Esophagus (tissue), 2 donors: ENCODE measurements at regions not wholly inside any gene's neighbourhood (a gene's known extent, or its start where the extent isn't known, plus 50 kb on each side); places are given as distances from the start of the nearest gene placed in this dataset.

Experiments
- H3K27ac ChIP-seq, 2 donors: one replicate each; pipeline ENCODE4 v1.5.1; 2013; ENCODE audit warnings: low read depth in 2 of 2, mild to moderate bottlenecking in 2 of 2, inconsistent platforms in 1 of 2, low read length in 1 of 2, moderate library complexity in 1 of 2
- H3K27me3 ChIP-seq, 2 donors: one replicate each; pipeline ENCODE4 v1.6.1; 2013; ENCODE audit warnings: low read length in 2 of 2, control low read depth in 1 of 2, mild to moderate bottlenecking in 1 of 2; ENCODE audit not compliant: insufficient read depth in 2 of 2, control insufficient read depth in 1 of 2
- H3K36me3 ChIP-seq, 2 donors: one replicate each; pipeline ENCODE4 v1.6.1; 2013; ENCODE audit warnings: low read length in 1 of 2; ENCODE audit not compliant: control insufficient read depth in 2 of 2, insufficient read depth in 2 of 2
- H3K4me1 ChIP-seq, 2 donors: one replicate each; pipeline ENCODE4 v1.6.1; 2013; ENCODE audit warnings: low read length in 1 of 2; ENCODE audit not compliant: control insufficient read depth in 2 of 2, insufficient read depth in 2 of 2
- H3K4me3 ChIP-seq, 2 donors: one replicate each; pipeline ENCODE4 v1.5.1; 2013; ENCODE audit warnings: low read length in 2 of 2, mild to moderate bottlenecking in 2 of 2, low read depth in 1 of 2, moderate library complexity in 1 of 2
- H3K9me3 ChIP-seq, 2 donors: one replicate each; pipeline ENCODE4 v1.6.1; 2013; ENCODE audit warnings: mild to moderate bottlenecking in 2 of 2, low read depth in 1 of 2, low read length in 1 of 2, moderate library complexity in 1 of 2; ENCODE audit not compliant: control insufficient read depth in 2 of 2, insufficient read depth in 1 of 2
- WGBS, 2 donors: extraction: QIAGEN DNeasy Blood & Tissue Kit; methylation state at CpG; one replicate each; pipeline ENCODE4 v1.1.7; 2013; 5-methylcytosine and 5-hydroxymethylcytosine counted together
- donor health status: healthy with polysubstance abuse.
- donor health status: Bipolar disorder and iron deficiency.

- Histone ChIP-seq H3K4me3 (no peak overlapping the region), H3K27ac (no peak overlapping the region), H3K4me1 (peaks cover 0 to 3% of the 10 kb centered on the region in 2 donors), H3K27me3 (no peaks in the 10 kb centered on the region), H3K36me3 (no peaks in the 10 kb centered on the region), H3K9me3 (no peaks in the 10 kb centered on the region)
- WGBS, 2 donors: 64 to 68% methylated on average over 6 of the region's 6 CpGs
These were observed 291.8 kb upstream of the USP24 start for GRCh38 chr1:55506740-55507577.

GRCh38 chr1:55505326-55505725 is 290.2 kb upstream of the USP24 start:
- Histone ChIP-seq H3K27ac (no peak overlapping the region), H3K27me3 (no peaks in the 10 kb centered on the region), H3K4me1 (peaks cover 0 to 3% of the 10 kb centered on the region in 2 donors), H3K36me3 (no peaks in the 10 kb centered on the region), H3K9me3 (no peaks in the 10 kb centered on the region), H3K4me3 (no peak overlapping the region)

GRCh38 chr1:55504306-55504731 is 289.2 kb upstream of the USP24 start:
- WGBS, 2 donors: 46 to 58% methylated on average over 4 of the region's 4 CpGs
- no peak overlapping the region for H3K27ac ChIP-seq

GRCh38 chr1:55503663-55504305 is 288.6 kb upstream of the USP24 start:
- Histone ChIP-seq H3K36me3 (no peaks in the 10 kb centered on the region), H3K4me3 (no peak overlapping the region), H3K27me3 (no peaks in the 10 kb centered on the region), H3K9me3 (no peaks in the 10 kb centered on the region), H3K4me1 (peaks cover 0 to 3% of the 10 kb centered on the region in 2 donors), H3K27ac (peak overlapping the region in 1 of 2 donors; percentile 6)
- 45 to 60% methylated on average over 2 of the region's 2 CpGs for WGBS, 2 donors

More at GRCh38 chr1:55504306-55504731, 289.2 kb upstream of the USP24 start:
- Histone ChIP-seq H3K4me3 (no peak overlapping the region), H3K9me3 (no peaks in the 10 kb centered on the region), H3K4me1 (peaks cover 0 to 3% of the 10 kb centered on the region in 2 donors), H3K36me3 (no peaks in the 10 kb centered on the region), H3K27me3 (no peaks in the 10 kb centered on the region)

- Histone ChIP-seq H3K27me3 (no peaks in the 10 kb centered on the region), H3K4me3 (no peak overlapping the region), H3K36me3 (no peaks in the 10 kb centered on the region), H3K9me3 (no peaks in the 10 kb centered on the region), H3K4me1 (no peaks in the 10 kb centered on the region), H3K27ac (no peak overlapping the region)
- WGBS, 2 donors: 96 to 97% methylated on average over 6 of the region's 6 CpGs
These were observed 285.4 kb upstream of the USP24 start for GRCh38 chr1:55500601-55501000.

- Histone ChIP-seq H3K4me1 (no peaks in the 10 kb centered on the region), H3K9me3 (no peaks in the 10 kb centered on the region), H3K36me3 (no peaks in the 10 kb centered on the region), H3K27ac (no peak overlapping the region), H3K4me3 (no peak overlapping the region), H3K27me3 (no peaks in the 10 kb centered on the region)
- WGBS, 2 donors: 71 to 79% methylated on average over 1 of the region's 1 CpG
These were observed 275.4 kb upstream of the USP24 start for GRCh38 chr1:55490547-55490946.

- Histone ChIP-seq H3K4me1 (no peaks in the 10 kb centered on the region), H3K27me3 (no peaks in the 10 kb centered on the region), H3K27ac (no peak overlapping the region), H3K36me3 (no peaks in the 10 kb centered on the region), H3K9me3 (no peaks in the 10 kb centered on the region), H3K4me3 (no peak overlapping the region)
- 94 to 96% methylated on average over 1 of the region's 1 CpG for WGBS, 2 donors
These were observed 269.0 kb upstream of the USP24 start for GRCh38 chr1:55484173-55484572.

- 70 to 83% methylated on average over 2 of the region's 2 CpGs for WGBS, 2 donors
- no peaks in the 10 kb centered on the region for H3K27me3 ChIP-seq
- H3K36me3 ChIP-seq: no peaks in the 10 kb centered on the region
- H3K27ac ChIP-seq: no peak overlapping the region
- no peak overlapping the region for H3K4me3 ChIP-seq
- no peaks in the 10 kb centered on the region for H3K4me1 ChIP-seq
- H3K9me3 ChIP-seq: no peaks in the 10 kb centered on the region
These were observed 268.4 kb upstream of the USP24 start for GRCh38 chr1:55483523-55483922.

GRCh38 chr1:55481634-55482033 is 266.5 kb upstream of the USP24 start:
- Histone ChIP-seq H3K36me3 (no peaks in the 10 kb centered on the region), H3K4me3 (no peak overlapping the region), H3K9me3 (no peaks in the 10 kb centered on the region), H3K27me3 (no peaks in the 10 kb centered on the region), H3K4me1 (no peaks in the 10 kb centered on the region), H3K27ac (no peak overlapping the region)
- 61 to 77% methylated on average over 3 of the region's 3 CpGs for WGBS, 2 donors
